GM18502 (cell line): ENCODE measurements at regions not wholly inside any gene's neighbourhood (a gene's known extent, or its start where the extent isn't known, plus 50 kb on each side); places are given as distances from the start of the nearest gene placed in this dataset.

Experiments
- ATAC-seq: cut with Tn5 transposase; IDR thresholded peaks from one replicate; pipeline ENCODE4 v1.9.1; 2021; ENCODE audit warnings: mild to moderate bottlenecking; ENCODE audit not compliant: unreplicated experiment, poor library complexity

DNA sequence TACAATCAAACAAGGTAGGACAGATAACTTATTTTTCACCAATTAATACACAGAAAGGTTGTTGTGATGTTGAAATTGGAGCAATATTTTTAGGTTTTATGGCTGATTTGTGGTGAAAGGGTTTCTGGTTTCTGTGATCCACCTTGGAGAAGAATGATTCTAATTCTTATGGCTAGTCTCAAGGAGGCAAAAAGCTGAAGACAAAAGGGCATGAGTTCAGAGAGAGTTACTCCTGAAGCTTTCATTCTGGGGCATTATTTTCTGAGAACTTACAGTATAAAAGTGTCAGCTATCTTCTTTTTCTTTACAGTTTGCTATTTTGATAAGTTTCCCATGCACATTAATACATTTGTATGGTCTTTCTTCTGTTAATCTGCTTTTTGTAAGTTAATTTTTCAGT lies 372.4 kb upstream of the CCDC179 start:
- ATAC-seq: no peak

DNA sequence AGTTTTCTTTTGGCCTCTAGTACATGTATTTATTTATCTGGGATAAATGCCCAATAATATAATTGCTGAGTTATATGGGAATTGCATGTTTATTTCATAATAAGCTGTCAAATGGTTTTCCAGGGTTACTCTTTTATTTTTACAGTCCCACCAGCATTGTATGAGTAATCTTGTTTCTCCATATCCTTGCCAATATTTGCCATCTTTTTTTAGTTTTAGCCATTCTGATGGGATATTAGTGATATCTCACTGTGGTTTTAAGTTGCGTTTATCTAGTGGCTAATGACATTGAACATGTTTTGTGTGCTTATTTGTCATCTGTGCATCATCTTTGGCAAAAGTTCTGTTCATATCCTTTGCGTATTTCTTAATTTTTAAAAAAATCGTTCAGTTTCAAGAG lies 372.8 kb upstream of the CCDC179 start:
- ATAC-seq: no peak

DNA sequence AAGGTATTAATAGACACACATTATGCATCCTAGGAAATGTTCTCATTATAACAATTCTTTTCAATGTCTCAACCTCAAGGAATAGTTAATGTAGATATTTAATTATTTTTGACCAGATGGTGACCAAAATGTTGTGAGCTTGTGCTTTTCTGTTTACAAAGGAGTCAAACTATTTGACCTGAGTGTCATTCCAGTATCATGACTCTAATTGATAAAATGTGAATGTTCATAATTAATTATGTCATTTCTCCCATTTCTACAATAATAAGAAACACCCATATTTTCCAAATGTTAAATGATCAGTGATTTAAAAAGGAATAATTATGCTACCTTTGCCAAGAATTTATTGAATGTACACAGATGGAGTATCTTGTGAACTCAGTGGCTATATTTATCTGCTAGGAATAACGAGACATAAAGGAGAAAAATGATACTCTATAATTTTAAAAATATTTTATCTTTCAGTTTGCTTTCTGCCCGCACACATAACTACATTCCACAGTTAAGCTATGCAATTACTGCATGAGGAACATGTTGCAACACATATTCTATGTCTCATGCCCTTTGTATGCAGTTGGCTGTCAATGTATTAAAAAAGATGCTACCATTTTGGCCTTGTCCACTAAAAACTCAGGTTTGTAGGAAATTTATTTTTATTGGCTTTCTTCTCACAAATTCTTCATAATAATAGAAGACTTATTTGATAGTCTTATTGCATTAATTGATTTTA lies 376.7 kb upstream of the CCDC179 start:
- no peak for ATAC-seq

DNA sequence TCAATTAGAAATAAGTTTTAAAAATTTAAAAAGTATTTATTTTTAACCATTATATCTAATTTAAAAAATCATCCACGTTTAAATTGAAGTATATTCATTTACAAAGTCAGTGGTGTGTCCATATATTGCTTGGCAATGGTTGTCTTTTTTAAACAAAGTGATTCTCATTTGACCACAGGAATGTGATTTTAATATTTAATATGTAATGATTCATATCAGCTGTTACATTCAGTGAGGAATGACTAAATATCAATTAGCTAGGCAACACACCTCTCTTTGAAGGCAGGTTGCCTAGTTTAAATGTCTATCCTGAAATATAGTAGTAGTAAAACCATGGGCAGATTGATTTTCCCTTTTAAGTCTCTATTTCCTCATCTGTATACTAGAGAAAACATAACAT lies 392.2 kb upstream of the CCDC179 start:
- ATAC-seq: no peak

DNA sequence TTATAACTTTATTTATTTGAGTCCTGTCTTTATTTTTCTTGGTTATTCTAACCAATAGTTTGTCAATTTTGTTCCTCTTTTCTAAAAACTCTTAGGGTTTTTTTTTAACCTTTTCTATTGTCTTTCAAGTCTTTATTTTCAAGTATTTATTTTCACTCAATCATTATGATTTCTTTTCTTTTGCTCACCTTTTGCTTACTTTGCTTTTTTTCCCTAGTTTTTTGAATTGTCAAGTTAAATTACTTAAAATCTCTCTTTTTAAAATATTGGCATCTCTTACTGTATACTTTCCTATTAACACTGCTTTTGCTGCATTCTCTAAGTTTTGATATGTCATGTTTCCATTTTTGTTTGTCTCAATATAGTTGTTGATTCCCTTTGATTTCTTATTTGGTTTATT lies 396.8 kb upstream of the CCDC179 start:
- ATAC-seq: no peak

DNA sequence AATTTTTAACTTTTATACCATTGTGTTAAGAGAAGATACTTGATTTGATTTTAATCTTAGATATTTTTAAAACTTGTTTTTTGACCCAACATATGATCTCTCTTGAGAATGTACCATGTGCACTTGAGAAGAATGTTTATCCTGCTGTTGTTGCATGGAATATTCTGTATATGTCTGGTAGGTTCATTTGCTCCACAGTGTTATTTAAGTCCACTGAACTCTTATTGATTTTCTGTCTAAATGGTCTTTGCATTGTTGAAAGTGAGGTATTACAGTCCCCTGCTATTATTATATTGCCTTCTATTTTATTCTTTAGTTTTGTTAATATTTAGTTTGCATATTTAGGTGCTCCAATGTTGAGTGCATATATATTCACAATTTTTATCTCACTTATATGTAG lies 397.3 kb upstream of the CCDC179 start:
- ATAC-seq: no peak

DNA sequence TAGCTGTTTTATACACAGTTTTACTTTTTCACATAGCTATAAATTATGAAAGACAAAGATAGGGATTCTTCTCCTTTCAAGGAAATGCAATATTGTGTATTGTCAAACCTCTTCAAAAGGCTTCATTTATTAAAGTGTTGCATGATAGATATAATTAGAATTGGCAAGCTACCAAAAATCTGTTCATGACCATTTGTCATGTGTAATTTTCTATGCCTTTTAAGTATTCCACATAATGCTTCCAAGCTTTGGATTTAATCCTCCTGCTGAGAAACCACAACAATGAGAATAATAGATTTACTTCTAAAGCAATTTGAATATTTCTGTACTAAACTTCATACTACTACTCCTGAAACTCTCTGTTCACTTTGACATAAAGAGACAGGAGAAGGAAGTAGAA lies 403.2 kb upstream of the CCDC179 start:
- no peak for ATAC-seq

DNA sequence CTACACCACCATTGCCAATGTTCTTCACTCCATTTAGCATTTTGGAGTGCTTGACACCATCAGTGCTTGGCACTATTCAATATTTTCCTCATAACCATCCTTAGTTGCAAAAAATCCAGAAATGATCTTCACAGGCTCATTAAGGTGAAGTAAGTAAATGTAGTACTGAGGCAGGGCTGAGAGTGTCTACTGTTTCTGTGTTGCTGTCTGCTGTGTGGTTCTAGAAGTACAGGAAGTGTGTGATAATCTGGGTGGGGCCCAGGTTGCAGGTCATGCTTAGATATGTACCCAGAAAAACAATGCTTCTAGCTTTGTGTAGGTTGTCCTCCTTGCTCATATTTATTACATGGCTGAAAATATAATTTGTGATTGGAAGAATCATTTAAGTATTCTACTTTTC lies 411.8 kb upstream of the CCDC179 start:
- ATAC-seq: no peak

DNA sequence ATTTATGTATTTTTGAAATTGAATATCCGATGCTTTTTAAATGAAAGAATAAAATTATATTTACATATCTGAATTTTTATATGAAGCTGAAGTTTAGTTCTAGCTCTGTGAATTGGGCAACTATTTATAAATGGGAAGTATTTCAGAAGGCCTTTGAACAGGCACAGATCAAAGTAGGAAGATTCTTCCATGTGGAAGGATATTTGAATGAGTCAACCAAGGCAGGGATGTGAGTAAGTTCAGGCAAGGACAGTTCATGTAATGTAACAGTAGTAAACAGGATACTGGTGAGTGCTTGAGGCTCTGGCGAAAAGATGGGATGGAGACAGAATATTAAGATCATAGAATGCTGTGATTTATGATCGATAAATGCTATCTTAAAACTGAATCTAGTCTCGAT lies 417.8 kb upstream of the CCDC179 start:
- no peak for ATAC-seq

DNA sequence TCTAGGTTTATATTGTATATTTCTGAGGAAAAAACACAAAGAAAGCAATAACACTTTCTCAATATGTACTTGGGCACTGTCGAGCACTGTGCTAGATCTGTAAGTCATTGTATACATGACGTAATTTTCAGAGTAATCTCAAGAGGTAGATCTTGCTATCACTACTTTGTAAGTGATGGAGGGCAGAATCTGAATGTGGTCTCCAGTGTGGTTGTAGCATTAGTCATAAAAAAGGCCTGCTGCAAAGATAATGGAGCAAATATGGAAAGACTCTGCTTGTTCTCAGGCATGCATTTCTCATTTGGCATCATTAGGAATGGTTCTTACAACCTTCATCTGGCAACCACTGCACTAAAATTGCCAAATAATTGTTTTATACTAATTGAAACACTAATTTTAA lies 419.8 kb upstream of the CCDC179 start:
- no peak for ATAC-seq

DNA sequence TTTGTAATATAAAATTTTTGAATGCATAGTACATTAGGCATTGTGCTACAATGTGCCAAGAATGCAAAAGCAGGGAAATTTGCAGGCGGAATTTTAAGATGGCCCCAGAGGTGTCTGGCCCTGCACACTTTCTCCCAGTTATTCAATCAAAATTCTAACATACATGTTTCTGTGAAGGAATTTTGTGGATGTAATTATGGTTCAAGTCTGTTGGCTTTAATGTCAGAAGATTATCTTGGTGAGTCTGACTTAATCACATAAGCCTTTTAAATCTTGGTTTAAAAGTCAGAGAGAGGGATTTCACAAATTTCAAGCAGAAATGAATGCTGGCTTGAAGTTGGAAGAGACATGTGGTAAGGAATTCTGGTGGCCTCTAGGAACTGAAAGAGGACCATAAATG lies 423.4 kb upstream of the CCDC179 start:
- no peak for ATAC-seq

DNA sequence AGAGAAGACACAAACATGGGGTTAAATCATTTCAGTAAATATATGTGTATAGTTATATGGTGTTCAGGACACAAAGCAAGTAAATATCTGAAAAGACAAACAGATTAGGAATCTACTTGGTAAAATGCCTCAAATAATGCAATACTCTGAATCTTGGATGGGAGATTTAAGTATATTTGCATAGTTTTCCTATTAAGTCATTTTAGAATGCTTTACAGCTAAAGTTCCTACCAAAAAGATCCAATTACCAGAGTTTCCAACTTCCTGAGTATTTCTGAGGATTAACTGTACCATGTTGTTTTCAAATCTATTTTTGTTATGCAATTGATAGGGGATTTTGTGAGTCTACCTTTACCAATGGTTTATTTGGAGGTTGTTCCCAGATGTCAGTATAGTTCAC lies 424.4 kb upstream of the CCDC179 start:
- ATAC-seq: no peak

DNA sequence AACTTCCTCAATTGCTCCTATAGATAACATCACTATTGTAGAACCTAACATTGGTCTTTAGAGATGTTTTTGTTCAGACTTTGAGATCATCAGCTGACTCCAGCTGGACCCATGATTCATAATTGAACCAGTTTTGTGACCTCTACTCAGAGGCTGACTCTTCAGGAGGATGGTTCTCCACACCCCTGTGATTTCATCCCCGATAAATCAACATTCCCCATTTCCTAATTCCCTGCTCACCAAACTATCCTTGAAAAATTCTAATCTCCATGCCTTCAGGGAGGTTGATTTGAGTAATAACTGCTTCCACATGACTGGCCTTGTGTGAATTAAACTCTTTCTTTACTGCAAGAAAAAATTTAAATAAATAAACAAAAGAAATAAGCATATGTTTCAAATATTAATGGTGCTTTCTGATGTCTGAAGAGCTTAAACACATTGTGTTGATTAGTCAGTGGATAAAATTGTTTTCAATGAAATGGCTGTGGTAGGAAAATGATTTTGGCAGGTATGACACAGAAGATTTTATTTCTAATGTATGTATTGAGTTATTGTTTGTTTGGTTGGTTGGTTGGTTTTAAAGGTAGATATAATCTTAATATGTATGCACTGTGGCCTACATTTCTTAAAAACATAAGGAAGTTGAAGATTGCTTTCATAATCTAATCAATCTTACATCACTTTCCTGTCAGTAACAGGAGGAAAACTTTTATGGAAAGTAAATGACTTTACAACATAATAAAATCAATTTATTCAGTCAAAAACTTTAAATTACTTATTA lies 427.9 kb upstream of the CCDC179 start:
- no peak for ATAC-seq

DNA sequence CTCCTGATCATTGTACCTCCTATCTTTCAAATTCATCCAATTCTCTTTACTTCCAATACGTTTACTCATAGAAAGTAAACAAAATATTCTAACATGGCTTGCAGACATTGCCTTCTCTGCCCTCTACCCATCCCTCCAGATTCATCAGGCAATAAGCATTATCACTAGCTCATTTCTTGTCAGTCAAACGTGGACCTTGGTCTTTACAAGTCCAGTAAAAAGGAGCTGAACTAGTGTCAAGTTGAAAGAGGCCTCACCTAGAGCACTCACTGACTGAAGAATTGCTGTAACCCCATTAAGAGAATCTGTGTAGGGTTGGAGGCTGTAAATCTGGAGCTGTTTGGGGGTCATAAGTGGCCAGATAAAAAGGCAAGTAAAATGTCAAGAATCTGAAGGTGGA lies 435.0 kb upstream of the CCDC179 start:
- no peak for ATAC-seq

DNA sequence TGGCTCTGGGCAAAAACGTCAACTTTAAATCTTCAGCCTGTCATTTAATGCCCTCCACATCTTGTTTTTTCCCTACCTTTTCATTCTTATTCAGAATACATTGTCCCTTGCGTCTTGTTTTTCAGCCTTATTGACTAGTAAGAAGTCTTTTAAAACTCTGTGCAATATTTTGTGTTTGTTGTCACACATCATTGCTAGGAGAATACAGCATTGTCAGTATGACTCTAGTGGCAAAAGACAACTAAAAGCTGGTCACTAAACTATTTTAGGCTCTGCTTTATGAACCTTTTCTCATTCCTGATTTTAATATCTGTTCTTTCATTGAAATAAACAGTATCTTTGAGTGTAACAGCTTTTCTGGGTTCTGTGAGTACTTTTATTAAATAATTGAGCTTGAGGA lies 447.8 kb upstream of the CCDC179 start:
- no peak for ATAC-seq

DNA sequence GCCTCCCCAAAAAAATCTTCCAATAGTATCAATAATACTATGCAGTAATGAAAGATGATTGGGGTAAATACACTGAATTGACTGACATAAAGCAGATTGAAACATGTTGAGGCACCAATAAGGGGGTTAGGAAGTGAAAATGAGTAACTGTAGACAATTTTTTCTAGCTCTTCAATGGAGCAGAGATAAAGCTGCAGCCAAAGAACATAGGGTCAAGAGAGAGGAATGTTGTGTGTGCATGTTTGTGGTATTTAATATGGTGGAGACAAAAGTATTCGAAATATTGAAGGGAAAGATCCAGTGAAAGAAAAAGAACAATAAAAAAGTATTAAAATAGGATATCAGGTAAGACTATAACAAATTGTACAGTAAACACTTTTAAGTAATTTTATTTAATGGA lies 450.0 kb upstream of the CCDC179 start:
- ATAC-seq: no peak

DNA sequence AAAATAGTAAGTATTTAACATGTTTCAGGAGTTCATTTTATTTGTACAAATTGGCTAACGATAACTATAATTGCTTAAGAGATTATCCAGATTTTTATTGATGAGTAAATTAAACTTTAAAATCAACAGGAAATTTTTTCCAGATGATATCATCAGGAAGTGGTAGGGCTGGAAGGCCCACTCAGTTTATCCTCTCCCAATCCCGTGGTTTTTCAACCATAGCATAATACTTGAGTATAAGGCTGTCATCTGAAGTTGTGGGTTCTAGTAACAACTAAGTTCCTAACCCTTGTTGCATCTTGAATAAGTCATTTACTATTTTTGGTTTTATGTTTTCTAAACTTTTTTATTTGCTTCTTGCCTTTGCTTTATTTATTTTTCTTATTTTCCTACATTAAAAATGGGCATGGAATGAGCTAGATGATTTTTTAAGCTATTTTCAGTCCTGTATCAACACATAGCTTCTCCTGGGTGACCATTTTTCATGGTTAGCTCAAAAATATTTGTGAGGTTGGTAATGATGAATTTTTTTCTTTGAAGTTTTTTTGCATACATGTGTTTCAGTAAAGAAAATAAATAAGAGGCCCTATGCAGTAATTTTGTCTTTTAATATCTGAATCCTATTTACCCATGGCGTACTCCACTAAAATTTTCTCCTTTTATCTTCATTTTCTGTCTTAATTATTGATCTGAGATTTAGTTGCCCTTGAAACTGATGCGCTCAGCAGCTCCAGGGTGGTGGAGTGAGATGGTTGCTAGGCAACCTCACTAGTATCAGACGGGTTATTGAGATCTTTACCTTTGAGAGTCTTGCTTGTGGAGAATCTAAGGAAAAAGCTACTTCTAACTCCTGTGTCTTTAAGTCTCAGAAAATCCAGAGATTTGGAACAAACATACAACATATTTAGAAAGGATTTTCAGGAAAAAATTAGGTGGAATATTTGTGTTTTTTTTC lies 452.0 kb upstream of the CCDC179 start:
- no peak for ATAC-seq

DNA sequence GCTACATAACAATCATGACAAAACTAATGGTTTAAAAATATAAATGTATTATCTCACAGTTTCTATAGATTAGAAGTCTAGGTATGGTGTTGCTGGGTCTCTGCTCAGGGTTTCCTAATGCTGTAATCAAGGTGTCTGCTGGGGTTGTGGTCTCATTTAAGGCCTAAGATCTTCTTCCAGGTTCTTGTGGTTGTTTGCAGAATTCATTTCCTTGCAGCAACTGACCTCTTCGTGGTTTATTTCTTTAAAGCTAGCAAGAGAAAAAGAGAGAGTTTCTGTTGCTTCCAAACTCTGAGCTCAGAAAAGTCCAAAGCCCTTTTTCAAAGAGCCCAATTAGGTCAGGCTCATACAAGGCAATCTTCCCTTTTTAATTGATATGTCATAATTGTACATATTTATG lies 452.7 kb upstream of the CCDC179 start:
- ATAC-seq: no peak

DNA sequence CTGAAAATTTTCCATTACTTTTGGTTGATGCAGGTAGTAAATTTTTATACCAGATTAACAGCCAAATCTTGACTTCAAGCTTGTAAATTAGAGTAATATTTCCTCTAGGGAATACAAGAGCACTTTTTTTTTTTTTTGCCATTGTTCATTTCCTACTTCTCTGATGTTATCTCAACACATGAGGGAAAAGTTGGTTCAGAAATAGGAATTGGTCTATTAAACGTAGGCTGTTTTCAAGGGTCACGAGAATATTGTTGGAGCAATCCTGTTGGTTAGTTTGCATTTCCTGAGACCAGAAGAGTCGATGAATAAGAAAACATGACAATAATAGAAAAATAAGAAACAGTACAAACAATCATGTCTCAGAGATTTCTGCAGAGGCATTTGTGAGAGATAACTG lies 453.9 kb upstream of the CCDC179 start:
- no peak for ATAC-seq

DNA sequence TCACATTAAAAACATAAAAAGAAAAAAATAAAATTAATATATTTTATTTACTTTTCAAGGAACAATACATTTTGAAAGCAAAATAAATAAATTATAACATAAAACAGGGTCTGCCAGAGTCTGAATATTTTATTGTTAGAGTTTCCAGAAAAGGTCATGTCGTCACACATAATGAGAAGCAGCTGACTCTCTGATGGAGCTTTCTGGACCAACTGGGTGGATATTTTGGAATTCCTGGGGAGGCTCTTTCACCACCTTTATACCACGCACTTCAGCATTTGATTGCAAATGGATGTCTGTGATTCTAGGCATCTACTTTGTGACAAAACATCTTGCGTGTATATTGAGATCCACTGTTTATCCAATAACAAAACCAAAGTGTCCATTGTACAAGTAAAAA lies 455.0 kb upstream of the CCDC179 start:
- ATAC-seq: no peak

DNA sequence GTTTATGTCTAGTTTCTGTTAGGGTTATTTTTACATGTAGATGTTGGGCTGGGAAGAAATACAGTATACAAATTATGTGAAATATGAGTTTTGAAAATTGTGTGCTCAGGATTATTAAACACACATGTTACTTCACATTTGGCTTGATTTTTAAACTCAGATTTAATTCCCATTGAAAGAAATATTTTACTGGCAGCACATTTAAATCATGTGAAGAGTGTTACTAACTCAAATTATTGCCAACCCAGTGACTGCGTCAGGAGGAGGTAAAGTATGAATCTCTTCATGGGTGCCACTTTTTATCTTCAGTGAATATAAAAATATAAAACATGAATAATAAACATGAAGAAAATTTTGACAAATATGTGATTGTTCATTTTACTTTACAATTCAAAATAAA lies 457.5 kb upstream of the CCDC179 start:
- no peak for ATAC-seq
